PFSK-1 (cell line): ENCODE measurements at regions not wholly inside any gene's neighbourhood (a gene's known extent, or its start where the extent isn't known, plus 50 kb on each side); places are given as distances from the start of the nearest gene placed in this dataset.

Experiments used
- FOXP2 ChIP-seq: optimal IDR thresholded peaks from 2 replicates; pipeline ENCODE3; 2011; ENCODE audit warnings: borderline replicate concordance, control low read depth, inconsistent platforms; ENCODE audit not compliant: insufficient read depth; ENCODE audit errors: extremely low read length, extremely low read depth
- POLR2AphosphoS5 ChIP-seq: IDR thresholded peaks from 2 replicates; pipeline ENCODE4 v1.6.1; 2012; ENCODE audit warnings: low read depth, mild to moderate bottlenecking, control low read depth, low read length, moderate library complexity
- TAF1 ChIP-seq: IDR thresholded peaks from 2 replicates; pipeline ENCODE4 v1.6.1; 2012; ENCODE audit warnings: low read length, control low read depth, borderline replicate concordance; ENCODE audit not compliant: insufficient read depth
- TF ChIP-seq, protein P1 (sequence below), 2 experiments: IDR thresholded peaks; 2 replicates each; pipeline versions ENCODE4 v1.6.1 to v1.8.0; 2011 to 2012; ENCODE audit warnings: low read depth in 2 of 2, low read length in 2 of 2, control low read depth in 1 of 2, inconsistent platforms in 1 of 2, mild to moderate bottlenecking in 1 of 2, moderate library complexity in 1 of 2; ENCODE audit not compliant: insufficient read depth in 1 of 2

DNA sequence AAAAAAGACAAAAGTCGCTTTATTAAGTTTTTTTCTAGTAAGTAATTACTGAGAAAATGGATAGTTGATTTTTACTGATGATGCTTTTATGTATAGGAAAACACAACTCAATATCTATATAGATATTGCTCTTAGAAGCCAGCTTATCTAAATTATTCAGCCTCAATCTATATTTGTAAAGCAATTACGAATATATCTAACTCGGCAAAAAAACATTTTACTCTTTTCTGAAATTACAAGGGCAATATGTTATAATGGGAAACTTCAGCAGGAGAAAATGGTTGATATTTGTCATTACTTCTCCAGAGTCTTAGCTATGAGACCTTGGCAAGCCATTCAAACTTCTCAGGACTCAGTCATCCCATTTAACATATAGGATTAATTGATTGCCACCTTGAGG, 228.5 kb downstream of the SLC7A11 start:
- TF ChIP-seq, protein P1, sequence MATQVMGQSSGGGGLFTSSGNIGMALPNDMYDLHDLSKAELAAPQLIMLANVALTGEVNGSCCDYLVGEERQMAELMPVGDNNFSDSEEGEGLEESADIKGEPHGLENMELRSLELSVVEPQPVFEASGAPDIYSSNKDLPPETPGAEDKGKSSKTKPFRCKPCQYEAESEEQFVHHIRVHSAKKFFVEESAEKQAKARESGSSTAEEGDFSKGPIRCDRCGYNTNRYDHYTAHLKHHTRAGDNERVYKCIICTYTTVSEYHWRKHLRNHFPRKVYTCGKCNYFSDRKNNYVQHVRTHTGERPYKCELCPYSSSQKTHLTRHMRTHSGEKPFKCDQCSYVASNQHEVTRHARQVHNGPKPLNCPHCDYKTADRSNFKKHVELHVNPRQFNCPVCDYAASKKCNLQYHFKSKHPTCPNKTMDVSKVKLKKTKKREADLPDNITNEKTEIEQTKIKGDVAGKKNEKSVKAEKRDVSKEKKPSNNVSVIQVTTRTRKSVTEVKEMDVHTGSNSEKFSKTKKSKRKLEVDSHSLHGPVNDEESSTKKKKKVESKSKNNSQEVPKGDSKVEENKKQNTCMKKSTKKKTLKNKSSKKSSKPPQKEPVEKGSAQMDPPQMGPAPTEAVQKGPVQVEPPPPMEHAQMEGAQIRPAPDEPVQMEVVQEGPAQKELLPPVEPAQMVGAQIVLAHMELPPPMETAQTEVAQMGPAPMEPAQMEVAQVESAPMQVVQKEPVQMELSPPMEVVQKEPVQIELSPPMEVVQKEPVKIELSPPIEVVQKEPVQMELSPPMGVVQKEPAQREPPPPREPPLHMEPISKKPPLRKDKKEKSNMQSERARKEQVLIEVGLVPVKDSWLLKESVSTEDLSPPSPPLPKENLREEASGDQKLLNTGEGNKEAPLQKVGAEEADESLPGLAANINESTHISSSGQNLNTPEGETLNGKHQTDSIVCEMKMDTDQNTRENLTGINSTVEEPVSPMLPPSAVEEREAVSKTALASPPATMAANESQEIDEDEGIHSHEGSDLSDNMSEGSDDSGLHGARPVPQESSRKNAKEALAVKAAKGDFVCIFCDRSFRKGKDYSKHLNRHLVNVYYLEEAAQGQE (IDR thresholded peaks at IDR 0.05; ENCODE audit: insufficient read depth in 1 of 2, low read depth in 2 of 2, low read length in 2 of 2) = no peak
- TF ChIP-seq POLR2AphosphoS5 (no peak), TAF1 (no peak), FOXP2 (no peak)
